Transverse colon (tissue), 4 donors: ENCODE measurements at regions not wholly inside any gene's neighbourhood (a gene's known extent, or its start where the extent isn't known, plus 50 kb on each side); places are given as distances from the start of the nearest gene placed in this dataset.

Experiments used
- DNase-seq: peaks from one replicate; pipeline ENCODE4 v3.0.0-alpha.2; 2019
- H3K27ac ChIP-seq, 4 donors: fragments of 200-600 bp; sonication (generic); 2 replicates each; pipeline ENCODE4 v1.5.1; 2016 to 2018; ENCODE audit warnings: inconsistent platforms in 4 of 4
- H3K27me3 ChIP-seq: fragments of 200-600 bp; sonication (generic); 2 replicates; pipeline ENCODE4 v1.5.1; 2017; ENCODE audit warnings: inconsistent platforms
- H3K36me3 ChIP-seq, 4 donors: fragments of 200-600 bp; sonication (generic); 2 replicates each; pipeline ENCODE4 v1.5.1; 2017 to 2019; ENCODE audit warnings: inconsistent platforms in 4 of 4
- H3K4me1 ChIP-seq, 4 donors: fragments of 200-600 bp; sonication (generic); 2 replicates each; pipeline ENCODE4 v1.5.1; 2017 to 2020; ENCODE audit warnings: inconsistent platforms in 4 of 4
- H3K4me3 ChIP-seq, 4 donors: fragments of 200-600 bp; sonication (generic); 1 replicate in 1 of 4; 2 replicates in 3 of 4; pipeline versions ENCODE4 v1.5.1 to v1.6.1; 2017 to 2019; ENCODE audit warnings: inconsistent platforms in 4 of 4
- H3K9me3 ChIP-seq, 2 donors: fragments of 200-600 bp; sonication (generic); 2 replicates each; pipeline ENCODE4 v1.5.1; 2017 to 2019; ENCODE audit warnings: inconsistent platforms in 2 of 2
- CTCF ChIP-seq, 5 experiments: fragments of 200-600 bp in 3 of 5; fragments of 450-650 bp in 2 of 5; sonication (generic) in 3 of 5; IDR thresholded peaks; 1 replicate in 2 of 5; 2 replicates in 3 of 5; pipeline ENCODE4 v1.5.1; 2016 to 2017; ENCODE audit warnings: antibody characterized with exemption in 5 of 5, inconsistent platforms in 3 of 5, mild to moderate bottlenecking in 2 of 5, moderate library complexity in 1 of 5
- EP300 ChIP-seq: sonication (generic); formaldehyde crosslinking; IDR thresholded peaks from one replicate; pipeline ENCODE4 v1.6.1; 2017; ENCODE audit warnings: antibody characterized with exemption, low read depth
- POLR2A ChIP-seq: fragments of 450-650 bp; IDR thresholded peaks from one replicate; pipeline ENCODE4 v1.6.1; 2016; ENCODE audit warnings: antibody characterized with exemption, mild to moderate bottlenecking, moderate library complexity
- POLR2AphosphoS5 ChIP-seq, 3 donors: sonication (generic); formaldehyde crosslinking; IDR thresholded peaks; one replicate each; pipeline ENCODE4 v1.6.1; 2016; ENCODE audit warnings: antibody characterized with exemption in 3 of 3
- WGBS, 2 donors: methylation state at CpG; one replicate each; pipeline ENCODE4 v1.1.5; 2018; ENCODE audit warnings: low coverage in 1 of 2; 5-methylcytosine and 5-hydroxymethylcytosine counted together
- in situ Hi-C, 4 donors: fragments of 200-750 bp; cut with MboI; loops; one replicate each; pipeline versions ENCODE4 v1.15.0 to v1.15.1; 2017; ENCODE audit warnings: low sequenced_read_pairs in 3 of 4, low pct_ligation_motif_present in 1 of 4, low pct_unique_long_range_greater_than_20kb in 1 of 4
- intact Hi-C: fragments of 100-400 bp; cut with DNase I; formaldehyde crosslinking; loops from one replicate; pipeline ENCODE4 v1.15.1; 2023; ENCODE audit warnings: low total_unique reads

GRCh38 chr3:167958141-167958540, 137.6 kb downstream of the GOLIM4 start:
- H3K4me3 ChIP-seq, result no peak overlapping the region
- no peak overlapping the region for H3K27ac ChIP-seq
- TF ChIP-seq POLR2A, result no peak
- no peak for TF ChIP-seq EP300
- no peak for TF ChIP-seq POLR2AphosphoS5 (IDR thresholded peaks at IDR 0.05)
- TF ChIP-seq CTCF (IDR thresholded peaks at IDR 0.05), result no peak
- no peaks in the 10 kb centered on the region for H3K9me3 ChIP-seq
- no peaks in the 10 kb centered on the region for H3K27me3 ChIP-seq
- in situ Hi-C loops, result no loop called here
- no peak for DNase-seq
- intact Hi-C loops, result no loop called here
- H3K4me1 ChIP-seq, result no peaks in the 10 kb centered on the region
- no peaks in the 10 kb centered on the region for H3K36me3 ChIP-seq
- 29 to 50% methylated on average over 1 of the region's 1 CpG for whole genome bisulfite sequencing, 2 donors

GRCh38 chr3:167952969-167953368, 142.8 kb downstream of the GOLIM4 start:
- DNase-seq, result no peak
- H3K27me3 ChIP-seq, result no peaks in the 10 kb centered on the region
- no peak overlapping the region for H3K27ac ChIP-seq
- no peaks in the 10 kb centered on the region for H3K36me3 ChIP-seq
- intact Hi-C loops (no loop called here), in situ Hi-C loops (no loop called here)
- no peaks in the 10 kb centered on the region for H3K4me1 ChIP-seq
- no peaks in the 10 kb centered on the region for H3K9me3 ChIP-seq
- TF ChIP-seq POLR2AphosphoS5 (IDR thresholded peaks at IDR 0.05), result no peak
- TF ChIP-seq POLR2A, result no peak
- TF ChIP-seq CTCF (IDR thresholded peaks at IDR 0.05), result no peak
- TF ChIP-seq EP300, result no peak
- 79 to 82% methylated on average over 4 of the region's 4 CpGs for WGBS, 2 donors
- no peak overlapping the region for H3K4me3 ChIP-seq

- in situ Hi-C loops, result no loop called here
Measured at GRCh38 chr3:167950212-167950611, 145.5 kb downstream of the GOLIM4 start.

DNA sequence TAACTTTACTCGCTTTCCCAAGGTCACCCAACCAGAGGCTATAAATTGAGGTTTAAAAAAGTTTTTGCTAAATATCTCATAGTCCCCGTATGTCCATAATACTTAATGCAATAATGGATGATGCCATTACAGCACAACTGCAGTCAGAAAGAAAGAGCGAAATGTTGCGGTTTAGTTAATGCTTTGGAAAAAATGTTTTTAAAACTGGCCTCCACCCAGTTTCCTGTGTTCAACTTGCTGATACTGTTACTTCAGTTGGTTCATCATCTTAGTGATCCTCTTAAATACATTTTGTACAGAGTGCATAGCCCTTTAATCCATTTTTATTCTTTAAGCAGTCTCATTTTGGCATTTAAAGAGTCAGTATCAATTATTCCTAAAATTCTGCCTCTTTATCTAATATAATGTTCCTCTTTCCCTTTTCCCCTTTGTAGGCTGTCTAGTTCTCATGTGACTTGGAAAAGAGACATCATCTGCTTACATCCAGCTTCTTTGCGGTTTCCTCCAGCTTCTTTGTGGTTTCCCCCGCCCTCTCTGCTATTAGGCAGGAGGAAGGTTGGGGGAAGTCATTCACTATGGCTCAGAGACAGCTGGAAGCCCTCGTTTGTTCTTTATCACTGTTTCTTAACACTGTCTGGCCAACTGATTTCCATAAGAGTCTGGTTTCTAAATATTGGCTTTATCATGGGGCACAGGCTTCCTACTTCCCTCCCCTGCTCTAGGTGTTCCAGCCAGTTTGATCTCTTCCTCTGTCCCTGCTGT, 154.3 kb downstream of the GOLIM4 start:
- H3K27ac ChIP-seq, result peak overlapping the region in 1 of 4 donors; percentile 35
- 45 to 54% methylated on average over 7 of the region's 7 CpGs for WGBS, 2 donors
- no peaks in the 10 kb centered on the region for H3K4me1 ChIP-seq
- H3K4me3 ChIP-seq, result no peak overlapping the region
- H3K36me3 ChIP-seq, result no peaks in the 10 kb centered on the region
- TF ChIP-seq POLR2AphosphoS5 (IDR thresholded peaks at IDR 0.05) (no peak), POLR2A (no peak), EP300 (no peak), CTCF (IDR thresholded peaks at IDR 0.05) (no peak)
- in situ Hi-C loops (loop anchor here in 2 of 4 donors (25.0 kb wide), 1 partner anchor 221 kb away; no protein-coding TSS in a partner anchor), intact Hi-C loops (no loop called here)
- no peaks in the 10 kb centered on the region for H3K27me3 ChIP-seq
- peak; percentile 25 for DNase-seq
- no peaks in the 10 kb centered on the region for H3K9me3 ChIP-seq

More at GRCh38 chr3:167950212-167950611, 145.5 kb downstream of the GOLIM4 start:
- no peaks in the 10 kb centered on the region for H3K36me3 ChIP-seq
- peaks cover 0 to 3% of the 10 kb centered on the region in 2 donors for H3K9me3 ChIP-seq
- WGBS, 2 donors, result 85 to 100% methylated on average over 2 to 5 of the region's 5 CpGs
- no peak for DNase-seq
- H3K27me3 ChIP-seq, result no peaks in the 10 kb centered on the region
- no peak overlapping the region for H3K27ac ChIP-seq
- TF ChIP-seq POLR2AphosphoS5 (IDR thresholded peaks at IDR 0.05) (no peak), POLR2A (no peak), EP300 (no peak), CTCF (IDR thresholded peaks at IDR 0.05) (no peak)
- no peaks in the 10 kb centered on the region for H3K4me1 ChIP-seq
- H3K4me3 ChIP-seq, result no peak overlapping the region
- intact Hi-C loops, result no loop called here
